Heart left ventricle (tissue), 16 donors: ENCODE measurements at regions not wholly inside any gene's neighbourhood (a gene's known extent, or its start where the extent isn't known, plus 50 kb on each side); places are given as distances from the start of the nearest gene placed in this dataset.

Experiments
- ATAC-seq, 4 donors: fragments of 200-7000 bp; cut with Tn5 transposase; one replicate each; pipeline ENCODE4 v1.9.1; 2020 to 2022; ENCODE audit warnings: moderate library complexity in 4 of 4, mild to moderate bottlenecking in 3 of 4, moderate number of reproducible peaks in 1 of 4
- DNase-seq, 5 donors: peaks; one replicate each; pipeline ENCODE4 v3.0.0-alpha.2; 2020
- H3K27ac ChIP-seq, 12 donors: fragments of 200-600 bp; sonication (generic) in 4 of 12; one replicate each; pipeline versions ENCODE4 v1.5.0 to v1.8.0; 2016 to 2022; ENCODE audit warnings: mild to moderate bottlenecking in 2 of 12
- H3K27me3 ChIP-seq, 9 donors: fragments of 200-600 bp; sonication (generic) in 2 of 9; one replicate each; pipeline versions ENCODE4 v1.5.1 to v1.8.0; 2016 to 2022; ENCODE audit warnings: mild to moderate bottlenecking in 3 of 9
- H3K36me3 ChIP-seq, 9 donors: fragments of 200-600 bp; sonication (generic) in 2 of 9; one replicate each; pipeline versions ENCODE4 v1.5.0 to v1.8.0; 2018 to 2022; ENCODE audit warnings: mild to moderate bottlenecking in 2 of 9
- H3K4me1 ChIP-seq, 12 donors: fragments of 200-600 bp; sonication (generic) in 4 of 12; one replicate each; pipeline versions ENCODE4 v1.5.0 to v1.8.0; 2016 to 2022; ENCODE audit warnings: mild to moderate bottlenecking in 3 of 12
- H3K4me3 ChIP-seq, 12 donors: fragments of 200-600 bp; sonication (generic) in 4 of 12; one replicate each; pipeline versions ENCODE4 v1.5.0 to v1.8.0; 2017 to 2022; ENCODE audit warnings: mild to moderate bottlenecking in 9 of 12, moderate library complexity in 4 of 12
- H3K9me3 ChIP-seq, 12 donors: fragments of 200-600 bp; sonication (generic) in 4 of 12; one replicate each; pipeline versions ENCODE4 v1.5.0 to v1.8.0; 2016 to 2022; ENCODE audit warnings: mild to moderate bottlenecking in 1 of 12
- CTCF ChIP-seq, 12 donors: fragments of 200-600 bp; sonication (generic) in 4 of 12; IDR thresholded peaks; one replicate each; pipeline versions ENCODE4 v1.5.0 to v1.8.0; 2018 to 2022; ENCODE audit warnings: antibody characterized with exemption in 12 of 12, mild to moderate bottlenecking in 5 of 12
- POLR2A ChIP-seq, 2 donors: fragments of 450-650 bp; IDR thresholded peaks; one replicate each; pipeline ENCODE4 v1.6.1; 2017; ENCODE audit warnings: antibody characterized with exemption in 2 of 2, mild to moderate bottlenecking in 2 of 2, moderate library complexity in 2 of 2
- WGBS, 4 donors: extraction: QIAGEN DNeasy Blood & Tissue Kit in 2 of 4; methylation state at CpG; one replicate each; pipeline versions ENCODE4 v1.1.5 to v1.1.7; 2013 to 2018; 5-methylcytosine and 5-hydroxymethylcytosine counted together
- intact Hi-C, 10 donors: fragments of 100-400 bp; cut with DNase I; formaldehyde crosslinking; loops; one replicate each; pipeline versions ENCODE4 v1.11.1 to v1.14.2; 2022
- donor health status: ischemic (EF 13 %, LVEDD 7.1; RV severe dilation, severe dysfunction).
- donor health status: healthy with polysubstance abuse.
- donor health status: DM: no; HTN: yes; CAD: no.
- donor health status: DM: no; HTN: no; CAD: no.
- donor health status: ischemic (EF 25% LVEDD 6.9; RV normal size, moderate dysfunction).
- donor health status: ischemic (EF 25% LVEDD 5.7; RV mildly dilated, moderate dysfunction).
- donor health status: healthy.
- donor health status: DM: yes; HTN: yes; CAD: no.
- donor health status: ischemic (EF 35%, LVEDD 5.7; RV mildly dilated, moderate dysfunction).
- donor health status: nonischemic (EF 11% LVEDD 7.7; RV severe dilation, severe dysfunction).
- donor health status: DM: yes; HTN: yes; CAD: no.
- donor health status: PGD.
- donor health status: ischemic (EF 29% LVEDD 5.4; RV normal size, mild dysfunction).
- donor health status: nonischemic (EF 23%, LVEDD 6.1; RV moderate dilation, normal function).

- Histone ChIP-seq H3K36me3 (no peaks in the 10 kb centered on the region), H3K27ac (no peak overlapping the region), H3K9me3 (peaks cover 0 to 9% (median 0%) of the 10 kb centered on the region in 12 donors), H3K27me3 (no peaks in the 10 kb centered on the region), H3K4me3 (no peak overlapping the region), H3K4me1 (peaks cover 0 to 10% (median 0%) of the 10 kb centered on the region in 12 donors)
- DNase-seq (no peak), ATAC-seq (no peak)
- intact Hi-C loops: loop anchor here in 5 of 10 donors (5.0 to 10.0 kb wide), 3 partner anchors 233 to 245 kb away; no protein-coding TSS in a partner anchor
- TF ChIP-seq CTCF (IDR thresholded peaks at IDR 0.05): no peak
- no peak for TF ChIP-seq POLR2A (IDR thresholded peaks at IDR 0.05)
These were observed 115.4 kb upstream of the GADL1 start for GRCh38 chr3:31009881-31010280.

GRCh38 chr3:31010491-31010890 lies 116.0 kb upstream of the GADL1 start:
- 59 to 66% (median 63%) methylated on average over 2 of the region's 2 CpGs for WGBS, 4 donors
- H3K36me3 ChIP-seq: no peaks in the 10 kb centered on the region
- H3K27ac ChIP-seq: no peak overlapping the region
- peaks cover 0 to 10% (median 0%) of the 10 kb centered on the region in 12 donors for H3K4me1 ChIP-seq
- H3K9me3 ChIP-seq: peaks cover 0 to 9% (median 0%) of the 10 kb centered on the region in 12 donors
- TF ChIP-seq POLR2A (IDR thresholded peaks at IDR 0.05) (no peak), CTCF (IDR thresholded peaks at IDR 0.05) (peak in 1 of 12 donors; percentile 3)
- ATAC-seq (no peak), DNase-seq (no peak)
- intact Hi-C loops: loop anchor here in 4 of 10 donors (5.0 to 10.0 kb wide), 3 partner anchors 233 to 246 kb away; no protein-coding TSS in a partner anchor
- H3K4me3 ChIP-seq: no peak overlapping the region
- no peaks in the 10 kb centered on the region for H3K27me3 ChIP-seq

GRCh38 chr3:31011380-31011779 lies 116.9 kb upstream of the GADL1 start:
- Histone ChIP-seq H3K4me3 (no peak overlapping the region), H3K4me1 (peaks cover 0 to 10% (median 0%) of the 10 kb centered on the region in 12 donors), H3K9me3 (peaks cover 0 to 9% (median 0%) of the 10 kb centered on the region in 12 donors), H3K27me3 (no peaks in the 10 kb centered on the region), H3K36me3 (no peaks in the 10 kb centered on the region), H3K27ac (no peak overlapping the region)
- 56 to 92% (median 87%) methylated on average over 2 of the region's 2 CpGs for WGBS, 4 donors
- intact Hi-C loops: loop anchor here in 4 of 10 donors (5.0 to 10.0 kb wide), 3 partner anchors 234 to 247 kb away; no protein-coding TSS in a partner anchor
- ATAC-seq (no peak), DNase-seq (no peak)
- no peak for TF ChIP-seq POLR2A (IDR thresholded peaks at IDR 0.05)

- DNase-seq (no peak), ATAC-seq (no peak)
- Histone ChIP-seq H3K27me3 (no peaks in the 10 kb centered on the region), H3K27ac (no peak overlapping the region), H3K4me1 (peaks cover 0 to 10% (median 0%) of the 10 kb centered on the region in 12 donors), H3K36me3 (no peaks in the 10 kb centered on the region), H3K4me3 (no peak overlapping the region), H3K9me3 (peaks cover 0 to 9% (median 0%) of the 10 kb centered on the region in 12 donors)
- intact Hi-C loops: loop anchor here in 4 of 10 donors (5.0 to 10.0 kb wide), 3 partner anchors 236 to 248 kb away; no protein-coding TSS in a partner anchor
- TF ChIP-seq POLR2A (IDR thresholded peaks at IDR 0.05) (no peak), CTCF (IDR thresholded peaks at IDR 0.05) (no peak)
These were observed 118.6 kb upstream of the GADL1 start for GRCh38 chr3:31013090-31013489.

GRCh38 chr3:31013843-31014242 lies 119.4 kb upstream of the GADL1 start:
- Histone ChIP-seq H3K27ac (no peak overlapping the region), H3K4me3 (no peak overlapping the region), H3K4me1 (peaks cover 0 to 10% (median 0%) of the 10 kb centered on the region in 12 donors), H3K9me3 (peaks cover 0 to 9% (median 0%) of the 10 kb centered on the region in 12 donors), H3K27me3 (no peaks in the 10 kb centered on the region), H3K36me3 (no peaks in the 10 kb centered on the region)
- intact Hi-C loops: loop anchor here in 4 of 10 donors (5.0 to 10.0 kb wide), 3 partner anchors 237 to 249 kb away; no protein-coding TSS in a partner anchor
- ATAC-seq: no peak
- TF ChIP-seq CTCF (IDR thresholded peaks at IDR 0.05): no peak
- no peak for TF ChIP-seq POLR2A (IDR thresholded peaks at IDR 0.05)
- no peak for DNase-seq
